ENCODE measurements at regions not wholly inside any gene's neighbourhood (a gene's known extent, or its start where the extent isn't known, plus 50 kb on each side); places are given as distances from the start of the nearest gene placed in this dataset.

GRCh38 chr18:76545433-76546087 is 50.5 kb upstream of the ZNF516 start:
- TF ChIP-seq CTCF (IDR thresholded peaks at IDR 0.05; ENCODE audit: insufficient read depth, low read depth, low read length), result no peak
- no peak for TF ChIP-seq EZH2 (IDR thresholded peaks at IDR 0.05; ENCODE audit: insufficient read depth, low read length)

Measured in astrocyte (in vitro differentiated cells and primary cell).